K562 (cell line): ENCODE measurements at regions not wholly inside any gene's neighbourhood (a gene's known extent, or its start where the extent isn't known, plus 50 kb on each side); places are given as distances from the start of the nearest gene placed in this dataset.

Experiments
- ATAC-seq: fragments of 200-7000 bp; cut with Tn5 transposase; 3 replicates; pipeline ENCODE4 v1.9.1; 2020; ENCODE audit warnings: moderate library complexity
- BruUV-seq: library from RNA; stranded (reverse); fragments of 400-500 nt; replicated peaks from 2 replicates; lab custom pipeline; 2021; lab: Mats Ljungman, UMichigan
- CTCF ChIA-PET: fragments of 300-600 bp; formaldehyde crosslinking; extraction: SDS; loops from one replicate; lab custom pipeline; 2021; ENCODE audit warnings: low intra/inter-chr PET ratio; lab: Yijun Ruan, JAX
- POLR2A ChIA-PET: fragments of 300-600, 350-650 bp; sonication (Branson Sonifier 250); formaldehyde crosslinking; extraction: SDS; loops from one replicate; lab custom pipeline; 2021; ENCODE audit warnings: antibody characterized with exemption, inconsistent platforms; lab: Yijun Ruan, JAX
- DNase-seq, 4 experiments: peaks; one replicate each; pipeline versions ENCODE4 v3.0.0 to v3.0.0-alpha.2; 2011 to 2018; ENCODE audit warnings: low spot score in 3 of 4, mixed read lengths in 3 of 4; ENCODE audit errors: extremely low read depth in 1 of 4
- FAIRE-seq: peaks from 2 replicates; lab custom pipeline; 2011; peaks lifted over from hg19 to GRCh38; lab: Jason Lieb, UNC
- H2AFZ ChIP-seq: 2 replicates; pipeline ENCODE4 v1.6.0; 2011; ENCODE audit warnings: low read depth, low read length, control low read depth, inconsistent platforms
- H3K27ac ChIP-seq: fragments of 200-600 bp; 3 replicates; pipeline ENCODE4 v1.8.0; 2011; ENCODE audit warnings: low read depth, mild to moderate bottlenecking, control low read depth, inconsistent platforms, low read length, moderate library complexity, mixed read lengths; ENCODE audit errors: extremely low read depth
- H3K27me3 ChIP-seq, 2 experiments: fragments of 300-600 bp in 1 of 2; 2 replicates in 1 of 2; 3 replicates in 1 of 2; pipeline versions ENCODE4 v1.6.0 to v1.8.0; 2011; ENCODE audit warnings: inconsistent platforms in 2 of 2, low read length in 2 of 2, mild to moderate bottlenecking in 1 of 2, mixed read lengths in 1 of 2, moderate library complexity in 1 of 2; ENCODE audit not compliant: control insufficient read depth in 2 of 2, insufficient read depth in 2 of 2
- H3K36me3 ChIP-seq: fragments of 300-600 bp; 3 replicates; pipeline ENCODE4 v1.8.0; 2011; ENCODE audit warnings: mild to moderate bottlenecking, low read length, inconsistent platforms; ENCODE audit not compliant: control insufficient read depth, insufficient read depth
- H3K4me1 ChIP-seq, 2 experiments: fragments of 200-600 bp in 1 of 2; replicated peaks in 1 of 2; 2 replicates in 1 of 2; 3 replicates in 1 of 2; pipeline versions ENCODE4 v1.5.1 to v1.8.0; 2011; ENCODE audit warnings: inconsistent platforms in 2 of 2, low read length in 2 of 2, mild to moderate bottlenecking in 1 of 2, mixed read lengths in 1 of 2, moderate library complexity in 1 of 2; ENCODE audit not compliant: control insufficient read depth in 2 of 2, insufficient read depth in 2 of 2
- H3K4me2 ChIP-seq: 2 replicates; pipeline ENCODE4 v1.6.1; 2011; ENCODE audit warnings: low read length, control low read depth, inconsistent platforms, mixed read lengths; ENCODE audit not compliant: insufficient read depth
- H3K4me3 ChIP-seq: fragments of 200-600 bp; sonication (generic), shearing (Covaris generic); 2 replicates; pipeline ENCODE4 v1.5.1; 2016; ENCODE audit warnings: control low read depth, inconsistent platforms
- H3K79me2 ChIP-seq: fragments of 200-600 bp; 3 replicates; pipeline ENCODE4 v1.8.0; 2011; ENCODE audit warnings: low read length, inconsistent platforms; ENCODE audit not compliant: control insufficient read depth, insufficient read depth
- H3K9ac ChIP-seq, 2 experiments: 2 replicates each; pipeline versions ENCODE4 v1.6.0 to v1.6.1; 2011; ENCODE audit warnings: low read depth in 2 of 2, low read length in 2 of 2, control low read depth in 1 of 2, inconsistent platforms in 1 of 2, mild to moderate bottlenecking in 1 of 2, mixed read lengths in 1 of 2; ENCODE audit not compliant: insufficient read depth in 1 of 2
- H3K9me1 ChIP-seq: one replicate; pipeline ENCODE4 v1.6.0; 2011; ENCODE audit warnings: inconsistent platforms, mild to moderate bottlenecking, low read length, moderate library complexity; ENCODE audit not compliant: control insufficient read depth, insufficient read depth
- H3K9me3 ChIP-seq: replicated peaks from 2 replicates; pipeline ENCODE4 v1.5.1; 2011; ENCODE audit warnings: low read depth, low read length, inconsistent platforms; ENCODE audit not compliant: control insufficient read depth, insufficient read depth
- H4K20me1 ChIP-seq: replicated peaks from 2 replicates; pipeline ENCODE4 v1.6.1; 2011; ENCODE audit warnings: low read length, inconsistent platforms, mixed read lengths; ENCODE audit not compliant: control insufficient read depth, insufficient read depth
- NFE2 ChIP-seq: IDR thresholded peaks from 2 replicates; pipeline ENCODE4 v1.6.1; 2014; ENCODE audit warnings: antibody characterized with exemption, low read depth
- NFIC ChIP-seq: fragments of 450-650 bp; IDR thresholded peaks from 2 replicates; pipeline ENCODE4 v1.6.1; 2017; ENCODE audit warnings: mild to moderate bottlenecking, inconsistent platforms
- STAG1 ChIP-seq: sonication (generic); formaldehyde crosslinking; IDR thresholded peaks from 2 replicates; pipeline ENCODE4 v1.5.0; 2020; ENCODE audit warnings: missing genetic modification reagents, borderline replicate concordance
- XRCC3 ChIP-seq: fragments of 450-650 bp; IDR thresholded peaks from 2 replicates; pipeline ENCODE4 v1.6.1; 2017; ENCODE audit warnings: mild to moderate bottlenecking, moderate library complexity
- ZNF232 ChIP-seq: sonication (generic); formaldehyde crosslinking; IDR thresholded peaks from 2 replicates; pipeline ENCODE4 v1.8.0; 2022; ENCODE audit warnings: mild to moderate bottlenecking, missing genetic modification reagents
- ZNF668 ChIP-seq: fragments of 250-450 bp; sonication (Bioruptor Pico); IDR thresholded peaks from 2 replicates; pipeline ENCODE4 v1.8.0; 2022; ENCODE audit warnings: mild to moderate bottlenecking, inconsistent platforms
- WGBS: fragments of 100-300 bp; shearing (Covaris generic); methylation state at CpG from one replicate; pipeline ENCODE4 v1.1.6; 2016; ENCODE audit warnings: low coverage, mixed read lengths; ENCODE audit not compliant: insufficient coverage; ENCODE audit errors: missing lambda C conversion rate; 5-methylcytosine and 5-hydroxymethylcytosine counted together
- in situ Hi-C: fragments of 300-500 bp; cut with MboI; formaldehyde crosslinking; loops from 4 replicates; pipeline ENCODE4 v1.15.0; 2018; ENCODE audit warnings: inconsistent platforms, mixed read lengths
- intact Hi-C: fragments of 100-400 bp; cut with micrococcal nuclease; formaldehyde crosslinking; loops from 2 replicates; pipeline ENCODE4 v1.14.2; 2022
- TF ChIP-seq, protein P1 (sequence below): fragments of 200-800 bp; sonication (Bioruptor generic); IDR thresholded peaks from 2 replicates; pipeline ENCODE4 v1.6.1; 2017; ENCODE audit warnings: missing genetic modification characterization, missing compliant biosample characterization
- TF ChIP-seq, protein P2 (sequence below): conservative IDR thresholded peaks from 2 replicates; pipeline ENCODE4 v1.6.1; 2011; ENCODE audit warnings: low read depth, mild to moderate bottlenecking, low read length; ENCODE audit not compliant: control insufficient read depth
- TF ChIP-seq, protein P3 (sequence below): fragments of 250-450 bp; sonication (Bioruptor Pico); IDR thresholded peaks from 2 replicates; pipeline ENCODE4 v1.9.0; 2021; ENCODE audit warnings: mild to moderate bottlenecking, inconsistent platforms

DNA sequence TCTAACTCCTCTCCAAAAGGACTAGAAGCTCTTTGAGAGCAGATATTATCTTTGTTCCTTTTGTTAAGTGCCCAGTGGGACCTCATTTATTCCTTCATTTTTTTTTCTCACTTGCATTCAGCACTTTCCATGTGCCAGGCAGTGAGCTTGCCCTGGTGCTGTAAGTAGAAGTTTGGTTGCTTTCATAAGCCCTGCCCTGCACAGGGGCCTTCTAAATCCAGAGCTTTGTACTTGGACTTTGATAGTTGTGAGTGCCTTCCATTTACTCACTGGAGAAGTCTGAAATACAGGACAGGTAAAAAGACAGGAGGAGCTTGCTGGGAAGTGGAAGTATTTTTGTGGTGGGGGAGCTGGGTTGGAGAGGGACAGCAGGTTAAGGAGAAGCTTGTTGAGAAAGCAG lies 56.7 kb upstream of the PTCSC3 start (continued):
- TF ChIP-seq, protein P1, sequence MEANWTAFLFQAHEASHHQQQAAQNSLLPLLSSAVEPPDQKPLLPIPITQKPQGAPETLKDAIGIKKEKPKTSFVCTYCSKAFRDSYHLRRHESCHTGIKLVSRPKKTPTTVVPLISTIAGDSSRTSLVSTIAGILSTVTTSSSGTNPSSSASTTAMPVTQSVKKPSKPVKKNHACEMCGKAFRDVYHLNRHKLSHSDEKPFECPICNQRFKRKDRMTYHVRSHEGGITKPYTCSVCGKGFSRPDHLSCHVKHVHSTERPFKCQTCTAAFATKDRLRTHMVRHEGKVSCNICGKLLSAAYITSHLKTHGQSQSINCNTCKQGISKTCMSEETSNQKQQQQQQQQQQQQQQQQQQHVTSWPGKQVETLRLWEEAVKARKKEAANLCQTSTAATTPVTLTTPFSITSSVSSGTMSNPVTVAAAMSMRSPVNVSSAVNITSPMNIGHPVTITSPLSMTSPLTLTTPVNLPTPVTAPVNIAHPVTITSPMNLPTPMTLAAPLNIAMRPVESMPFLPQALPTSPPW (CRISPR knock-in tag), result no peak
- TF ChIP-seq NFE2, result no peak

DNA sequence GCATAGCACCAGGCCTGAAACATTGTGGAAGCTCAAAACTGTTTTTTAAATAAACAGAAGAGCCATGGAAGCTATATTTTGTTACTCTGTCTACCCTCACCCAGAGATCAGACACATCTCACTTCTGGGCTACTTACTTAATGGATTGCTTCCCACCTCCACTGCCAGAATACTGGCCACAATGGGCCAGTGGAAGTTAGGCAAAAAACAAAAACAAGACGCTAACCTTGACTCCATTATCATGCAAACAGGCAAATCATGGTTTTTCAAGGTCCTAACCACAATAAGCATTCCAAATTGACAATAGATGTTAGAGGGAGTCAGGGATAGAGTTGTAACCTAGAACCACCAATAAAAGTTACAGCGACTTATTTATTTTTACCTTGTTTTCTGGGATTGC lies 52.7 kb upstream of the PTCSC3 start:
- no peaks in the 10 kb centered on the region for H3K36me3 ChIP-seq
- H3K4me2 ChIP-seq, result no peak overlapping the region
- H3K4me3 ChIP-seq, result no peak overlapping the region
- no peak overlapping the region for H3K9ac ChIP-seq
- no peaks in the 10 kb centered on the region for H3K79me2 ChIP-seq
- H3K9me3 ChIP-seq, result no peaks in the 10 kb centered on the region
- intact Hi-C loops, result no loop called here
- H3K4me1 ChIP-seq, result no peaks in the 10 kb centered on the region
- no TSS peak for BruUV-seq
- no peaks in the 10 kb centered on the region for H3K9me1 ChIP-seq
- FAIRE-seq, result no peak
- no peak for DNase-seq
- in situ Hi-C loops, result no loop called here
- no peak overlapping the region for H3K27ac ChIP-seq
- 0% methylated on average over 2 of the region's 2 CpGs for WGBS
- POLR2A ChIA-PET, result no interaction called here
- TF ChIP-seq, protein P2, sequence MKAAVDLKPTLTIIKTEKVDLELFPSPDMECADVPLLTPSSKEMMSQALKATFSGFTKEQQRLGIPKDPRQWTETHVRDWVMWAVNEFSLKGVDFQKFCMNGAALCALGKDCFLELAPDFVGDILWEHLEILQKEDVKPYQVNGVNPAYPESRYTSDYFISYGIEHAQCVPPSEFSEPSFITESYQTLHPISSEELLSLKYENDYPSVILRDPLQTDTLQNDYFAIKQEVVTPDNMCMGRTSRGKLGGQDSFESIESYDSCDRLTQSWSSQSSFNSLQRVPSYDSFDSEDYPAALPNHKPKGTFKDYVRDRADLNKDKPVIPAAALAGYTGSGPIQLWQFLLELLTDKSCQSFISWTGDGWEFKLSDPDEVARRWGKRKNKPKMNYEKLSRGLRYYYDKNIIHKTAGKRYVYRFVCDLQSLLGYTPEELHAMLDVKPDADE, result no peak
- TF ChIP-seq ZNF232 (no peak), ZNF668 (no peak), XRCC3 (no peak), NFIC (no peak), STAG1 (CRISPR knock-in tag) (no peak)
- TF ChIP-seq, protein P3, sequence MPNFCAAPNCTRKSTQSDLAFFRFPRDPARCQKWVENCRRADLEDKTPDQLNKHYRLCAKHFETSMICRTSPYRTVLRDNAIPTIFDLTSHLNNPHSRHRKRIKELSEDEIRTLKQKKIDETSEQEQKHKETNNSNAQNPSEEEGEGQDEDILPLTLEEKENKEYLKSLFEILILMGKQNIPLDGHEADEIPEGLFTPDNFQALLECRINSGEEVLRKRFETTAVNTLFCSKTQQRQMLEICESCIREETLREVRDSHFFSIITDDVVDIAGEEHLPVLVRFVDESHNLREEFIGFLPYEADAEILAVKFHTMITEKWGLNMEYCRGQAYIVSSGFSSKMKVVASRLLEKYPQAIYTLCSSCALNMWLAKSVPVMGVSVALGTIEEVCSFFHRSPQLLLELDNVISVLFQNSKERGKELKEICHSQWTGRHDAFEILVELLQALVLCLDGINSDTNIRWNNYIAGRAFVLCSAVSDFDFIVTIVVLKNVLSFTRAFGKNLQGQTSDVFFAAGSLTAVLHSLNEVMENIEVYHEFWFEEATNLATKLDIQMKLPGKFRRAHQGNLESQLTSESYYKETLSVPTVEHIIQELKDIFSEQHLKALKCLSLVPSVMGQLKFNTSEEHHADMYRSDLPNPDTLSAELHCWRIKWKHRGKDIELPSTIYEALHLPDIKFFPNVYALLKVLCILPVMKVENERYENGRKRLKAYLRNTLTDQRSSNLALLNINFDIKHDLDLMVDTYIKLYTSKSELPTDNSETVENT (CRISPR knock-in tag), result no peak
- no peak overlapping the region for H2AFZ ChIP-seq
- CTCF ChIA-PET, result no interaction called here
- ATAC-seq, result no peak
- peaks cover 0 to 3% of the 10 kb centered on the region in 2 experiments; a peak in 2 of 5 replicates for H3K27me3 ChIP-seq
- H4K20me1 ChIP-seq, result no peaks in the 10 kb centered on the region
